SU-DHL-6 (cell line): ENCODE measurements at regions not wholly inside any gene's neighbourhood (a gene's known extent, or its start where the extent isn't known, plus 50 kb on each side); places are given as distances from the start of the nearest gene placed in this dataset.
"Not testable (repeated sequence)": the region's sequence is repeated elsewhere in the genome, so short reads cannot be mapped to it uniquely, and the experiment has no call there.

Source experiments
- H2AFZ ChIP-seq: fragments of 200-600 bp; sonication (generic); 2 replicates; pipeline ENCODE4 v1.6.1; 2014; ENCODE audit warnings: low read depth, mild to moderate bottlenecking, moderate library complexity, mixed read lengths, antibody characterized with exemption, low read length; ENCODE audit not compliant: severe bottlenecking
- H3F3A ChIP-seq: fragments of 200-600 bp; shearing (Covaris generic); 2 replicates; pipeline ENCODE4 v1.6.0; 2016; ENCODE audit warnings: antibody characterized with exemption, mild to moderate bottlenecking; ENCODE audit not compliant: insufficient read depth
- H3K27ac ChIP-seq: fragments of 200-600 bp; sonication (generic); 2 replicates; pipeline ENCODE4 v1.5.1; 2016; ENCODE audit warnings: low read depth, mild to moderate bottlenecking, low read length, moderate library complexity, mixed read lengths
- H3K27me3 ChIP-seq: fragments of 200-600 bp; sonication (generic), shearing (Covaris generic); 2 replicates; pipeline ENCODE4 v1.6.0; 2014; ENCODE audit warnings: mild to moderate bottlenecking, low read length
- H3K36me3 ChIP-seq: fragments of 200-600 bp; sonication (generic); 2 replicates; pipeline ENCODE4 v1.6.1; 2014; ENCODE audit warnings: mild to moderate bottlenecking, low read length, mixed read lengths
- H3K4me2 ChIP-seq: fragments of 300-600, 200-600 bp; shearing (Covaris generic), sonication (generic); 2 replicates; pipeline ENCODE4 v1.6.0; 2014; ENCODE audit warnings: low read length, low read depth, mild to moderate bottlenecking; ENCODE audit not compliant: poor library complexity, severe bottlenecking
- H3K4me3 ChIP-seq: fragments of 200-600 bp; sonication (generic); 2 replicates; pipeline ENCODE4 v1.5.1; 2014; ENCODE audit warnings: antibody characterized with exemption, low read length, mild to moderate bottlenecking, mixed read lengths; ENCODE audit not compliant: insufficient read depth, poor library complexity, severe bottlenecking
- H3K79me2 ChIP-seq: fragments of 200-600 bp; sonication (generic); 2 replicates; pipeline ENCODE4 v1.6.1; 2014; ENCODE audit warnings: mild to moderate bottlenecking, low read length, moderate library complexity; ENCODE audit not compliant: insufficient read depth
- H3K9ac ChIP-seq: fragments of 200-600 bp; sonication (generic); 2 replicates; pipeline ENCODE4 v1.7.0; 2014; ENCODE audit warnings: mild to moderate bottlenecking, low read length
- H3K9me2 ChIP-seq: fragments of 200-600 bp; sonication (generic); replicated peaks from 2 replicates; pipeline ENCODE4 v1.6.1; 2014; ENCODE audit warnings: low read length; ENCODE audit not compliant: insufficient read depth
- H3K9me3 ChIP-seq: fragments of 200-600 bp; sonication (generic); 2 replicates; pipeline ENCODE4 v1.6.1; 2014; ENCODE audit warnings: low read length, mixed read lengths; ENCODE audit not compliant: insufficient read depth
- H4K20me1 ChIP-seq: fragments of 200-600 bp; sonication (generic); 2 replicates; pipeline ENCODE4 v1.6.1; 2014; ENCODE audit warnings: low read depth, mild to moderate bottlenecking, antibody characterized with exemption, low read length, moderate library complexity, mixed read lengths
- CTCF ChIP-seq: fragments of 200-600 bp; sonication (generic); IDR thresholded peaks from one replicate; pipeline ENCODE4 v1.5.1; 2017; ENCODE audit warnings: antibody characterized with exemption, mild to moderate bottlenecking, low read length, moderate library complexity; ENCODE audit not compliant: insufficient read depth, poor library complexity, severe bottlenecking
- EZH2phosphoT487 ChIP-seq: fragments of 200-600 bp; sonication (generic), shearing (Covaris generic); conservative IDR thresholded peaks from 2 replicates; pipeline ENCODE4 v1.6.1; 2018; ENCODE audit warnings: mild to moderate bottlenecking, antibody characterized with exemption, low read length, moderate library complexity, mixed read lengths

GRCh38 chr11:134984421-134984820, 572.4 kb upstream of the B3GAT1 start:
- no peak overlapping the region for H3K4me2 ChIP-seq

GRCh38 chr11:134982432-134982831, 570.4 kb upstream of the B3GAT1 start:
- not testable (repeated sequence) for H3K4me3 ChIP-seq, H3F3A ChIP-seq, H3K27me3 ChIP-seq, H3K79me2 ChIP-seq, H3K9me3 ChIP-seq, H2AFZ ChIP-seq, H3K9me2 ChIP-seq, H3K27ac ChIP-seq, H3K9ac ChIP-seq, H3K36me3 ChIP-seq, H4K20me1 ChIP-seq, H3K4me2 ChIP-seq

More at GRCh38 chr11:134984421-134984820, 572.4 kb upstream of the B3GAT1 start:
- no peaks in the 10 kb centered on the region for H4K20me1 ChIP-seq
- no peaks in the 10 kb centered on the region for H3F3A ChIP-seq
- H3K4me3 ChIP-seq, result no peak overlapping the region
- TF ChIP-seq CTCF, result no peak
- H2AFZ ChIP-seq, result no peak overlapping the region
- no peaks in the 10 kb centered on the region for H3K9me3 ChIP-seq
- no peaks in the 10 kb centered on the region for H3K36me3 ChIP-seq
- H3K79me2 ChIP-seq, result no peaks in the 10 kb centered on the region
- no peak overlapping the region for H3K9ac ChIP-seq
- no peaks in the 10 kb centered on the region for H3K27me3 ChIP-seq
- H3K9me2 ChIP-seq, result no peaks in the 10 kb centered on the region
- no peak overlapping the region for H3K27ac ChIP-seq

- no peaks in the 10 kb centered on the region for H3K9me3 ChIP-seq
Measured at GRCh38 chr11:134981835-134982234, 569.8 kb upstream of the B3GAT1 start.

More at GRCh38 chr11:134981835-134982234, 569.8 kb upstream of the B3GAT1 start:
- no peak for TF ChIP-seq EZH2phosphoT487
- TF ChIP-seq CTCF, result no peak
- H3F3A ChIP-seq, result no peaks in the 10 kb centered on the region
- H3K4me2 ChIP-seq, result no peak overlapping the region
- H2AFZ ChIP-seq, result no peak overlapping the region
- H4K20me1 ChIP-seq, result no peaks in the 10 kb centered on the region
- no peaks in the 10 kb centered on the region for H3K36me3 ChIP-seq
- H3K9ac ChIP-seq, result no peak overlapping the region
- no peak overlapping the region for H3K4me3 ChIP-seq
- H3K9me2 ChIP-seq, result no peaks in the 10 kb centered on the region
- H3K79me2 ChIP-seq, result no peaks in the 10 kb centered on the region
- no peak overlapping the region for H3K27ac ChIP-seq
- no peaks in the 10 kb centered on the region for H3K27me3 ChIP-seq
